CD4-positive, alpha-beta memory T cell (primary cell): ENCODE measurements at regions not wholly inside any gene's neighbourhood (a gene's known extent, or its start where the extent isn't known, plus 50 kb on each side); places are given as distances from the start of the nearest gene placed in this dataset.
"Not testable (repeated sequence)": the region's sequence is repeated elsewhere in the genome, so short reads cannot be mapped to it uniquely, and the experiment has no call there.

Experiments
- CTCF ChIA-PET: fragments of 350-600 bp; sonication (Branson Sonifier 250); formaldehyde crosslinking; loops from one replicate; lab custom pipeline; 2021; ENCODE audit warnings: inconsistent platforms; ENCODE audit not compliant: partially characterized antibody; lab: Charles Lee
- POLR2A ChIA-PET: fragments of 350-600 bp; sonication (Branson Sonifier 250); formaldehyde crosslinking; loops from one replicate; lab custom pipeline; 2021; ENCODE audit not compliant: partially characterized antibody; lab: Charles Lee
- DNase-seq, 5 donors: peaks; one replicate each; pipeline versions ENCODE4 v3.0.0 to v3.0.0-alpha.2; 2020 to 2022; ENCODE audit warnings: mixed read lengths in 1 of 5
- H3K27ac ChIP-seq: one replicate; pipeline ENCODE4 v1.7.0; 2013; ENCODE audit warnings: low read depth, low read length
- H3K27me3 ChIP-seq: 2 replicates; pipeline ENCODE4 v1.7.0; 2013; ENCODE audit warnings: mild to moderate bottlenecking, low read length, moderate library complexity; ENCODE audit not compliant: insufficient read depth
- H3K36me3 ChIP-seq: 2 replicates; pipeline ENCODE4 v1.7.0; 2013; ENCODE audit warnings: mild to moderate bottlenecking, low read length, moderate library complexity; ENCODE audit not compliant: insufficient read depth
- H3K4me1 ChIP-seq: 2 replicates; pipeline ENCODE4 v1.7.0; 2013; ENCODE audit warnings: mild to moderate bottlenecking, low read length, moderate library complexity; ENCODE audit not compliant: insufficient read depth
- H3K4me3 ChIP-seq, 2 donors: one replicate each; pipeline ENCODE4 v1.7.0; 2013; ENCODE audit warnings: low read length in 2 of 2, mild to moderate bottlenecking in 1 of 2
- H3K9me3 ChIP-seq, 2 donors: one replicate each; pipeline ENCODE4 v1.7.0; 2013; ENCODE audit warnings: low read length in 2 of 2, control low read depth in 1 of 2; ENCODE audit not compliant: control insufficient read depth in 1 of 2
- H3K27ac Mint-ChIP-seq, 7 donors: one replicate each; pipeline ENCODE4 v1.8.0; 2020 to 2021; ENCODE audit warnings: mixed read lengths in 7 of 7, mild to moderate bottlenecking in 6 of 7, inconsistent platforms in 3 of 7, moderate library complexity in 3 of 7
- H3K27me3 Mint-ChIP-seq, 2 donors: one replicate each; pipeline ENCODE4 v1.8.0; 2020 to 2021; ENCODE audit warnings: mixed read lengths in 2 of 2
- H3K36me3 Mint-ChIP-seq, 2 donors: one replicate each; pipeline ENCODE4 v1.8.0; 2020 to 2021; ENCODE audit warnings: mixed read lengths in 2 of 2, inconsistent platforms in 1 of 2, mild to moderate bottlenecking in 1 of 2
- H3K4me1 Mint-ChIP-seq, 4 donors: one replicate each; pipeline ENCODE4 v1.8.0; 2020 to 2021; ENCODE audit warnings: mixed read lengths in 4 of 4, mild to moderate bottlenecking in 1 of 4
- H3K4me3 Mint-ChIP-seq, 8 donors: one replicate each; pipeline ENCODE4 v1.8.0; 2020 to 2021; ENCODE audit warnings: mixed read lengths in 8 of 8, mild to moderate bottlenecking in 7 of 8, moderate library complexity in 6 of 8, inconsistent platforms in 3 of 8
- H3K9me3 Mint-ChIP-seq, 8 donors: one replicate each; pipeline ENCODE4 v1.8.0; 2020 to 2021; ENCODE audit warnings: mixed read lengths in 8 of 8, mild to moderate bottlenecking in 5 of 8, inconsistent platforms in 3 of 8, moderate library complexity in 1 of 8
- intact Hi-C: fragments of 100-400 bp; cut with micrococcal nuclease; formaldehyde crosslinking; loops from one replicate; pipeline ENCODE4 v1.15.1; 2023

DNA sequence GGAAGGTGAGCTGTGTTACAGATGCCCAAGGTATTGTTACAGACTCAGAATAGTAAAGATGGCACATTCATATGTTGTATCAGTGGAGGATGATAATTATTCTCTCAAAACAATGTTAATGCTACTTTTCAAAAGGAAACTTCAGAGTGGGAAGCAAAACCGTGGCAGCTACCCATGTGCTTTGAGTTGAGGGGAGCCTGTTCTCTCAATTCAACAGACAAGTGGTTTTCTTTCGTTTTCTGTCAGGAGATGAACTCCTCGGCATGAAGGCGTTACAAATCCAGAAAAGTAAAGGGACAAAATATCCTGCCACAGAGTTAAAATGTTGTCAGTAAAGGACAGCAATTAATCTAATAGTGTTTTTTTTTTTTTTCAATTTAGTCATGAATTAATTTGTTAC is 629.4 kb upstream of the GBE1 start:
- Mint-ChIP-seq H3K9me3 (peaks cover 0 to 11% (median 4%) of the 10 kb centered on the region in 8 donors), H3K27ac (no peak overlapping the region), H3K27me3 (no peaks in the 10 kb centered on the region), H3K4me1 (no peaks in the 10 kb centered on the region), H3K4me3 (no peak overlapping the region), H3K36me3 (no peaks in the 10 kb centered on the region)
- intact Hi-C loops: no loop called here
- ChIA-PET CTCF (no interaction called here), POLR2A (no interaction called here)
- Histone ChIP-seq H3K27ac (no peak overlapping the region), H3K36me3 (no peaks in the 10 kb centered on the region), H3K4me1 (no peaks in the 10 kb centered on the region), H3K9me3 (no peaks in the 10 kb centered on the region), H3K4me3 (no peak overlapping the region), H3K27me3 (no peaks in the 10 kb centered on the region)
- DNase-seq: no peak

DNA sequence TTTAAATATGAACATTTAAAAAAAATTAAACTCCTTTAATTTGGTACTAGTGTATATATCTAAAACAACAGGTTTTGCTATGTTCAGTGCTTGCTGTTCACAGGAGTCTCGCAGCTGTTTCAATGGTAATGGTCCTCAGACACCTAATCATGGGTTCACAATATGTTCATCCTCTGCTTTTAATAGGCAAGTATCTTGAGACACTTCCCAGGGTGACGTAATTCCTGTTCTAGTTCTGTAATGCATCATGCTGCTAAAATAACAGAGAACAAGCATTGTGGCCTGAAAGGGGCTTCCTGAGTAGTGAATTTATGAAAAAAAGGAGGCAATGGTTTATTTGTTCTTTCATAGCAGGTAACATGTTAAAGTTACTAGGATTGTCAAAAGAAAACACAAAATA is 625.2 kb upstream of the GBE1 start:
- Mint-ChIP-seq H3K9me3 (peaks cover 0 to 11% (median 4%) of the 10 kb centered on the region in 8 donors), H3K4me3 (no peak overlapping the region), H3K36me3 (no peaks in the 10 kb centered on the region), H3K27me3 (no peaks in the 10 kb centered on the region), H3K27ac (no peak overlapping the region), H3K4me1 (no peaks in the 10 kb centered on the region)
- no peak for DNase-seq
- H3K36me3 ChIP-seq: no peaks in the 10 kb centered on the region
- CTCF ChIA-PET: no interaction called here
- H3K4me1 ChIP-seq: no peaks in the 10 kb centered on the region
- no peak overlapping the region for H3K4me3 ChIP-seq
- POLR2A ChIA-PET: no interaction called here
- H3K9me3 ChIP-seq: no peaks in the 10 kb centered on the region
- H3K27me3 ChIP-seq: no peaks in the 10 kb centered on the region
- intact Hi-C loops: no loop called here
- no peak overlapping the region for H3K27ac ChIP-seq

DNA sequence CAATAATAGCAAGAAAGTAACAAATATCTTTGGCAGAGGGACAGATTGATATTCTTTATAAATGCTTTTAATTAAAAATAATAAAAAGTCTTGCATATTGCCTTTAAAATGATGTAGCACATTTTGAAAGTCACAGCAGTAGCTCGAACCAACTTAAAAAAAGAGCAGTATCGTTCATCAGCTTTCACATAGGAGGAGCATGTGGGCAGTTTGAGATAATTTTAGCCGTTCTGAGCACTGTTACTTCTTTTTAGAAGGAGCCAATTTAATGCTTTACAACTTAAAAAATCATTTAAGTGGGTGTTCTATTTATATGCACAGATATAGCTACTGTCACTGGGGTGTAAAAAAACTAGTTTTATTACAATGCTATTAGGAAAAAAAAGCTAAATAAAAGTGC is 622.7 kb upstream of the GBE1 start:
- no peaks in the 10 kb centered on the region for H3K9me3 ChIP-seq
- Mint-ChIP-seq H3K27me3 (no peaks in the 10 kb centered on the region), H3K9me3 (peaks cover 0 to 7% (median 3%) of the 10 kb centered on the region in 8 donors), H3K4me1 (no peaks in the 10 kb centered on the region), H3K36me3 (no peaks in the 10 kb centered on the region), H3K4me3 (no peak overlapping the region), H3K27ac (no peak overlapping the region)
- POLR2A ChIA-PET: no interaction called here
- intact Hi-C loops: no loop called here
- no peaks in the 10 kb centered on the region for H3K36me3 ChIP-seq
- H3K27ac ChIP-seq: no peak overlapping the region
- DNase-seq: no peak
- no peaks in the 10 kb centered on the region for H3K27me3 ChIP-seq
- CTCF ChIA-PET: no interaction called here
- H3K4me1 ChIP-seq: no peaks in the 10 kb centered on the region
- no peak overlapping the region for H3K4me3 ChIP-seq

DNA sequence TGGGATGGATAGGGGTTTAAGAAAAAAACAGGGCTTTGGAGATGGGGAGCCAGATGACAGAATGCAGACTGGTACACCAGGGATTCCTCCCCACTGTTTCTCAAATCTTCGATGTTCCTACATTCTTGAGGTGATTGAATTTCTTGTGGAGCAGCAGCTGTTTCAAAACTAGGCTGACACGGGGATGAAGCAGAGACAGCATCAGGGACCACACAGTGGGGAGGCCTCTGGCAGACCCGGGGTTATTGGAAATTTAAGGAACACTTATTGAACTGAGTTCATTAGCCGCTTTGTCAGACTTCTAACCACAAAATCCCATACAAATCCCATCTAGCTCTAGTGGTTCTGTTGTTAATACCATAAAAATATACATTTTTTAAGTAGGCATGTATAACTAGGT is 621.4 kb upstream of the GBE1 start:
- no peaks in the 10 kb centered on the region for H3K36me3 Mint-ChIP-seq
- no peaks in the 10 kb centered on the region for H3K4me1 Mint-ChIP-seq
- intact Hi-C loops: no loop called here
- ChIA-PET POLR2A (no interaction called here), CTCF (no interaction called here)
- H3K9me3 Mint-ChIP-seq: peaks cover 0 to 10% (median 5%) of the 10 kb centered on the region in 8 donors
- no peak overlapping the region for H3K4me3 Mint-ChIP-seq
- no peaks in the 10 kb centered on the region for H3K27me3 ChIP-seq
- no peaks in the 10 kb centered on the region for H3K4me1 ChIP-seq
- H3K27ac ChIP-seq: no peak overlapping the region
- H3K9me3 ChIP-seq: no peaks in the 10 kb centered on the region
- no peaks in the 10 kb centered on the region for H3K36me3 ChIP-seq
- no peak overlapping the region for H3K4me3 ChIP-seq
- no peak for DNase-seq
- H3K27ac Mint-ChIP-seq: no peak overlapping the region
- no peaks in the 10 kb centered on the region for H3K27me3 Mint-ChIP-seq

DNA sequence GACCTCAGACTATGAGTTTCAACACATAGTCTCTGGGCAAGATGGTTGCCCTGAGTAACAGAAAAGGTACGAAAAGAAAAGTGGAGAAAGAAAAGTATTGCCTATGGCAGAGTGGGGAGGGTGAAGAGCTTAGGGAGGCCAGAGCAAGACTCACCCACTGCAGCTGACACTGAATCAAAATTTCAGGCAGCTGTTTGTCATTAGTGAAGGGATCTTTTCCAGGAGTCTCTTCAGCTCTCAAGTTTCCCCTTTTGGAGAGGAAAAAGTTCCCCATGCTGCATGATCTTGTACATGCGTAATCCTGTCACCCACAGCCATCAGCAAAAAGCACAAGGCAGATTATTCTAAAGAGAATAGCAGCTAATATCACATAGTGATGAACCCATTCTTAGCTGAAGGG is 616.9 kb upstream of the GBE1 start:
- ChIA-PET CTCF (no interaction called here), POLR2A (no interaction called here)
- Histone ChIP-seq H3K4me1 (no peaks in the 10 kb centered on the region), H3K4me3 (no peak overlapping the region), H3K9me3 (no peaks in the 10 kb centered on the region), H3K27ac (no peak overlapping the region), H3K36me3 (no peaks in the 10 kb centered on the region), H3K27me3 (no peaks in the 10 kb centered on the region)
- intact Hi-C loops: no loop called here
- no peak overlapping the region for H3K4me3 Mint-ChIP-seq
- no peaks in the 10 kb centered on the region for H3K27me3 Mint-ChIP-seq
- no peaks in the 10 kb centered on the region for H3K36me3 Mint-ChIP-seq
- H3K27ac Mint-ChIP-seq: no peak overlapping the region
- H3K9me3 Mint-ChIP-seq: peaks cover 8 to 33% (median 18%) of the 10 kb centered on the region in 8 donors
- no peak for DNase-seq
- no peaks in the 10 kb centered on the region for H3K4me1 Mint-ChIP-seq

DNA sequence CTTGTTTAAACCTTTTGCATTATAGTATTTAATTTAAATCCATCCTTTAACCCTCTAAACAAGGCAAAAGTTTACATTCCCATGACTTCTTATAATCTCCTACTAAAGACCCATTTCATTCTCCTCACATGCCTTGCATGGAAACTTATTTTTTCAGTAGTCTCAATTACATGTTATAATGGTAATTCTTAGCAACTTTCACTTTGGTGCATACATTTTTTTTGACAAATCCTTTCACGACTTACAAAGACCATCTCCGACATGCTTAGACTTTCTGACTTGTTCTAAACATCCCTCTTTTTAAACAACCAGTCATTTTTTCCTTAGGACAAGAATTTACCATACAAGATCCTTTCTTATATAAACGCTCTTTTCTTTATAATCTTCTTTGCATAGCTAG is 615.4 kb upstream of the GBE1 start:
- peaks cover 4 to 37% (median 18%) of the 10 kb centered on the region in 8 donors for H3K9me3 Mint-ChIP-seq
- ChIA-PET CTCF (no interaction called here), POLR2A (no interaction called here)
- no peak overlapping the region for H3K4me3 Mint-ChIP-seq
- H3K27ac ChIP-seq: no peak overlapping the region
- no peaks in the 10 kb centered on the region for H3K4me1 ChIP-seq
- no peak for DNase-seq
- H3K27me3 Mint-ChIP-seq: no peaks in the 10 kb centered on the region
- H3K4me3 ChIP-seq: no peak overlapping the region
- no peaks in the 10 kb centered on the region for H3K36me3 Mint-ChIP-seq
- H3K27ac Mint-ChIP-seq: no peak overlapping the region
- no peaks in the 10 kb centered on the region for H3K36me3 ChIP-seq
- no peaks in the 10 kb centered on the region for H3K4me1 Mint-ChIP-seq
- no peaks in the 10 kb centered on the region for H3K27me3 ChIP-seq
- intact Hi-C loops: no loop called here
- no peaks in the 10 kb centered on the region for H3K9me3 ChIP-seq

DNA sequence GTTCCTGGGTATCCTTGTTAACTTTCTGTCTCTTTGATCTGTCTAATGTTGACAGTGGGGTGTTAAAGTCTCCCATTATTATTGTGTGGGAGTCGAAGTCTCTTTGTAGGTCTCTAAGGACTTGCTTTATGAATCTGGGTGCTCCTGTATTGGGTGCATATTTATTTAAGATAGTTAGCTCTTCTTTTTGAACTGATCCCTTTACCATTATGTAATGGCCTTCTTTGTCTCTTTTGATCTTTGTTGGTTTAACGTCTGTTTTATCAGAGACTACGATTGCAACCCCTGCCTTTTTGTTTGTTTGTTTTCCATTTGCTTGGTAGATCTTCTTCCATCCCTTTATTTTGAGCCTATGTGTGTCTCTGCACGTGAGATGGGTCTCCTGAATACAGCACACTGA is 612.4 kb upstream of the GBE1 start:
- H3K4me3 Mint-ChIP-seq, H3K27ac ChIP-seq, H3K36me3 Mint-ChIP-seq, H3K4me1 ChIP-seq, DNase-seq, CTCF ChIA-PET, H3K27me3 ChIP-seq, POLR2A ChIA-PET, intact Hi-C loops, H3K27me3 Mint-ChIP-seq, H3K9me3 ChIP-seq, H3K4me1 Mint-ChIP-seq, H3K36me3 ChIP-seq, H3K27ac Mint-ChIP-seq, H3K4me3 ChIP-seq: not testable (repeated sequence)
- peaks cover 4 to 37% (median 17%) of the 10 kb centered on the region in 8 donors for H3K9me3 Mint-ChIP-seq

DNA sequence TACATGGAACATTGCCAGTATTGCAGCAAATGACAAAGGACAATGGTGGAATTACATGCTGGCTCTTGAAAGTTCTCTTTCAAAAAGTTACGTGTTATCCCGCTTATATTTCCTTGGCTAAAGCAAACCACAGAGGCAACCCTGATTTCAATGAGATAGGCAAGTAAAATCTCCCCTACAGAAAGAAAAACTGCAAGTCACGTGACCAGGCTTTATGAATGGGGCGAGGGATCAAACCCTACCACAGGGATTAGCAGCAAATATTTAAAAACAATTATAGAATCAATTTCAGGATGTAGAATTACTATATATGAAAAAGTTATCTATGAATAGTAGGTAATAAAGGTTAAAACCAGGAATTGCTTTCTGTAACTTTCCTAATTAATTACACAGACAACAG is 603.4 kb upstream of the GBE1 start:
- Histone ChIP-seq H3K4me3 (no peak overlapping the region), H3K27me3 (no peaks in the 10 kb centered on the region), H3K36me3 (no peaks in the 10 kb centered on the region), H3K27ac (no peak overlapping the region), H3K4me1 (no peaks in the 10 kb centered on the region), H3K9me3 (no peaks in the 10 kb centered on the region)
- Mint-ChIP-seq H3K4me3 (no peak overlapping the region), H3K27me3 (no peaks in the 10 kb centered on the region), H3K4me1 (no peaks in the 10 kb centered on the region), H3K36me3 (no peaks in the 10 kb centered on the region), H3K9me3 (peaks cover 0 to 8% (median 2%) of the 10 kb centered on the region in 8 donors), H3K27ac (no peak overlapping the region)
- ChIA-PET CTCF (no interaction called here), POLR2A (no interaction called here)
- no peak for DNase-seq
- intact Hi-C loops: no loop called here
